ENCODE measurements at regions not wholly inside any gene's neighbourhood (a gene's known extent, or its start where the extent isn't known, plus 50 kb on each side); places are given as distances from the start of the nearest gene placed in this dataset.
A peak's percentile ranks its signal among the peaks of the same experiment; 100 is the strongest.
"Not testable (repeated sequence)": the region's sequence is repeated elsewhere in the genome, so short reads cannot be mapped to it uniquely, and the experiment has no call there.

DNA sequence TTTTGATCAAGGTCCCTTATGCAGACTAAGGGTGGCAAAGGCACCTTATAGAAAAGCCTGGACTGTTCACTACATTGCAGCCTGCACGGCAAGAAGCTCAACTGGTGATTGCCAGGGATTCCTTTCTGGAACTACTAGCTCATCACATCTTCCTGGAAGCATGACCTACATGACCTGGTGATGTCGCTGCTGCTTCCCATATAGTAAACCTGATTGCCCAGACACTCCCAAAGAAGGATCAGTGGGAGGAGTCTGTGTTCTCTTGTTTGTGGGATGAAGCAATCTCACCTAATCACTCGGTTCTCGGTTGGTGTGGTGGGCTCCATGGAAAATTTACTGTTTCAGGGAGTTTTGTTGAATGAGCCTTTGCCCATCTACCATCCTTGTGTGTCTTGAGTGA lies 89.8 kb downstream of the BMP15 start:
- H3K36me3 ChIP-seq (ENCODE audit: insufficient read depth, low read length); H3K4me3 ChIP-seq (ENCODE audit: low read length); DNase-seq; CTCF ChIA-PET; H3K4me1 ChIP-seq (ENCODE audit: insufficient read depth, low read length); H3K4me3 Mint-ChIP-seq; H3K4me1 Mint-ChIP-seq; POLR2A ChIA-PET; H3K27me3 Mint-ChIP-seq; H3K27ac ChIP-seq (ENCODE audit: low read depth, low read length); H3K27ac Mint-ChIP-seq; H3K9me3 Mint-ChIP-seq; H3K9me3 ChIP-seq (ENCODE audit: low read length); H3K36me3 Mint-ChIP-seq; H3K27me3 ChIP-seq (ENCODE audit: insufficient read depth, low read length, poor library complexity, severe bottlenecking): not testable (repeated sequence)

DNA sequence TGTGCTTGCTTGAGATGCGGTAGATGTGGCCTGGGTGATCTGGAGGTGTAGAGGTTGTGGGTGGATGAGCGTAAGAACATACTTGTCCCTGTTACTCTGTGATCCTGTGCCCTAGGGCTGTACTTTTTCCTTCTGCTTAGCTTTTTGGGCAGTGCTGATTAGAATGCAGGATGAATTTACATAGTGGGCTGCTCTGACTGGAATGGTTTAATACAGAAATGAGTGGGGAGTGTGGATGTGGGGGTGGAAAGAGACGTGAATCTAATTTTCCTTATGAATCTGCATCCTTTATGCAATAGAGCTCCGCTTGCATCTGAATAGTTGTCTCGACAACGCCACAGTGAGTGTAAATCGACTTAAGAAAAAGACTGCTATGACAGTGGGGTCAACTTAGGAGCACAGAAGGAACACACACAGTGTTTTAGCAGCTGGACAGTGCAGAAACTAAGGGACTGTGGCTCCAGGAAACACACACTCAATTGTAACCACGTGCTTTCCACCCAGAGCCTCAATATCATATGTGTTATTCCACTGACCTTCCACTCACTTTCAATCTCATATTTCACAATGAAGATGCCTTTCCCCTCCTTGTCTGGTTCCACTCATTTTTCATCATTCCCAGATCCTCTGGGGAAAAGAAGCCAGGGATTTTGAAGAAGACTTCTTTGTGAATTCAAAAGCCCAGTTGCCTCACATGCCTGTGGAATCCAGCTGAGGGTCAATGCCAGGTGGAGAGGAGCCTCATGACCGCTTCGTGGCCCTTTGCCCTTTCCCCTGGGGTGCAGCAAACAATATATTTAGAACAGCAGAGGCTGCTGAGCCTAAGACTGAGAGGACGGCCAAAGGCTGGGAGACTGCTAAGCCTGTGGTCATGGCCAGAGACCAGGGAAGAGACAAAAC lies 91.4 kb downstream of the BMP15 start:
- H3K4me1 ChIP-seq (ENCODE audit: insufficient read depth, low read length); H3K9me3 ChIP-seq (ENCODE audit: low read length); CTCF ChIA-PET; H3K36me3 Mint-ChIP-seq; H3K4me3 Mint-ChIP-seq; H3K36me3 ChIP-seq (ENCODE audit: insufficient read depth, low read length); H3K27ac ChIP-seq (ENCODE audit: low read depth, low read length); H3K27me3 Mint-ChIP-seq; H3K27me3 ChIP-seq (ENCODE audit: insufficient read depth, low read length, poor library complexity, severe bottlenecking); POLR2A ChIA-PET; H3K4me3 ChIP-seq (ENCODE audit: low read length); H3K9me3 Mint-ChIP-seq; H3K4me1 Mint-ChIP-seq; DNase-seq: not testable (repeated sequence)
- H3K27ac Mint-ChIP-seq = peak overlapping the region in 1 of 8 donors; percentile 9

DNA sequence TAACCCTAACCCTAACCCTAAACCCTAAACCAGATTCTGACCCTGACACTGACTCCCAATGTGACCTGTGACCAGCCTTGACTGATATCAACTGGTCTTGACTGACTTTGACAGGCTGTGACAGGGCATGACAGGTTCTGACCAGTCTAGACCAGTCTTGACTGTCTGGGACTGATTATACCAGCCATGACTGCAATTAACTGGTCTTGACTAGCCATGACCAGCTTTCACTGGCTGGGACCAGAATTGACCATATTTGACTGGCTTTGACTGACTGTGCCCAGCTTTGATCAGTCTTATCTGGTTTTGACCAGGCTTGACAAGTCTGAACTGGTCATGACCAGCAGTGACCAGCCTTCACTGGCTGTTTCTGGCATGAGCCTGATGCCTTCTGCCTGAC lies 95.5 kb downstream of the BMP15 start:
- Histone ChIP-seq H3K9me3 (ENCODE audit: low read length) (no peaks in the 10 kb centered on the region), H3K27me3 (ENCODE audit: insufficient read depth, low read length, poor library complexity, severe bottlenecking) (no peaks in the 10 kb centered on the region), H3K4me3 (ENCODE audit: low read length) (no peak overlapping the region), H3K27ac (ENCODE audit: low read depth, low read length) (no peak overlapping the region), H3K4me1 (ENCODE audit: insufficient read depth, low read length) (no peaks in the 10 kb centered on the region), H3K36me3 (ENCODE audit: insufficient read depth, low read length) (no peaks in the 10 kb centered on the region)
- ChIA-PET CTCF (no interaction called here), POLR2A (no interaction called here)
- Mint-ChIP-seq H3K9me3 (no peaks in the 10 kb centered on the region), H3K4me1 (no peaks in the 10 kb centered on the region), H3K27me3 (peaks cover 0 to 6% of the 10 kb centered on the region in 2 donors), H3K36me3 (no peaks in the 10 kb centered on the region), H3K27ac (no peak overlapping the region), H3K4me3 (no peak overlapping the region)
- no peak for DNase-seq

DNA sequence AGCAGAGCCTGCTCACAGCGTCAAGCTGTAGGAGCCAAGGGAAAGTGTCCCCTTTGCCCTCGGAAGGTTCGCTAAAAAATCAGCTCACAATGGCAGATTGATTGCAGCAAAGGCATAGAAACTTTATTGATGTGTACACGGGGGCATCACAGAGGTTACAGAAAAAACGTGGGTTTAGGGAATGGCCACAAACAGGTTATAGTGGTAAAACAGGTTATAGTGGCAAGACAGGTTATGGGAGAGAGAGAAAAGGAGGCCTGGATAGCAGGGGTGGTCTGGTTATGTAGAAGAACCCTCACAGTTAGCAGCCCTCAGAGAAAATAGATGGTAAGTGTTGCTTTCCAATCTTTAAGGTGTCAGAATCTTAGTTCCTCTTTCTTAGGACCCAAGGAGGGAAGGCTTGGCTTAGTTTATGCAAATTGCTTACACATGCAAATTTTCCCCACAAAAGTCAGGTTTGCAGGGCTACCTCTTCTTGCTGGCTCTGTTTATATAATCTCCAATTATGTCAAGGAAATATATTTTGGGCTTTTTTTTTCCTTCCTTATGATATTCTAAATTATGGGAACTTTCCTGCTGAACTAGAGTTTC lies 113.7 kb downstream of the BMP15 start:
- Histone ChIP-seq H3K27ac (ENCODE audit: low read depth, low read length) (no peak overlapping the region), H3K27me3 (ENCODE audit: insufficient read depth, low read length, poor library complexity, severe bottlenecking) (no peaks in the 10 kb centered on the region), H3K36me3 (ENCODE audit: insufficient read depth, low read length) (no peaks in the 10 kb centered on the region), H3K4me1 (ENCODE audit: insufficient read depth, low read length) (no peaks in the 10 kb centered on the region), H3K9me3 (ENCODE audit: low read length) (no peaks in the 10 kb centered on the region), H3K4me3 (ENCODE audit: low read length) (no peak overlapping the region)
- no peaks in the 10 kb centered on the region for H3K36me3 Mint-ChIP-seq
- CTCF ChIA-PET = no interaction called here
- peaks cover 4 to 12% of the 10 kb centered on the region in 2 donors for H3K27me3 Mint-ChIP-seq
- POLR2A ChIA-PET = no interaction called here
- no peaks in the 10 kb centered on the region for H3K9me3 Mint-ChIP-seq
- H3K4me1 Mint-ChIP-seq = no peaks in the 10 kb centered on the region
- H3K27ac Mint-ChIP-seq = peak overlapping the region in 1 of 8 donors; percentile 29
- no peak for DNase-seq
- H3K4me3 Mint-ChIP-seq = no peak overlapping the region

DNA sequence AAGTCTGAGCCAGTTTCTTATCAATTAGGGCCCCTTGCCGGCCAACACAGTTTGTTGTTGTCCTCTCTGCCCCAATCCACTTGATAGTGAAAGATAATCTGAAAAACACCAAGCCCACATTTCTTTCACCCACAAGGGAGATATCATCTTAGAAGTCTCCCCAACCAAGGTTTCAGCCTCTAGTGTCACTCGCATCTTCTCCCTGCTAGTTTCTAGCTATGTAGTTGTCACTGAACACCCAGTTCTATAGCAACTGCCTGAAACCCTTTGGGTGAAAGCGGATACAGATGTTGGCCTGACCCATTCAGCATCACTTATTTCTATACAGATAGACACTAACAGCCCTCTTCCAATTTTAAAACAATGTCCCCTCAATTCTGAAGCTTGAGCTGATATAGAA lies 116.3 kb downstream of the BMP15 start:
- Histone ChIP-seq H3K4me1 (ENCODE audit: insufficient read depth, low read length) (no peaks in the 10 kb centered on the region), H3K36me3 (ENCODE audit: insufficient read depth, low read length) (no peaks in the 10 kb centered on the region), H3K27ac (ENCODE audit: low read depth, low read length) (no peak overlapping the region), H3K27me3 (ENCODE audit: insufficient read depth, low read length, poor library complexity, severe bottlenecking) (no peaks in the 10 kb centered on the region), H3K9me3 (ENCODE audit: low read length) (no peaks in the 10 kb centered on the region), H3K4me3 (ENCODE audit: low read length) (no peak overlapping the region)
- CTCF ChIA-PET = no interaction called here
- POLR2A ChIA-PET = no interaction called here
- Mint-ChIP-seq H3K4me3 (no peak overlapping the region), H3K27ac (no peak overlapping the region), H3K27me3 (peaks cover 3 to 7% of the 10 kb centered on the region in 2 donors), H3K9me3 (no peaks in the 10 kb centered on the region), H3K4me1 (no peaks in the 10 kb centered on the region), H3K36me3 (no peaks in the 10 kb centered on the region)
- DNase-seq = no peak

DNA sequence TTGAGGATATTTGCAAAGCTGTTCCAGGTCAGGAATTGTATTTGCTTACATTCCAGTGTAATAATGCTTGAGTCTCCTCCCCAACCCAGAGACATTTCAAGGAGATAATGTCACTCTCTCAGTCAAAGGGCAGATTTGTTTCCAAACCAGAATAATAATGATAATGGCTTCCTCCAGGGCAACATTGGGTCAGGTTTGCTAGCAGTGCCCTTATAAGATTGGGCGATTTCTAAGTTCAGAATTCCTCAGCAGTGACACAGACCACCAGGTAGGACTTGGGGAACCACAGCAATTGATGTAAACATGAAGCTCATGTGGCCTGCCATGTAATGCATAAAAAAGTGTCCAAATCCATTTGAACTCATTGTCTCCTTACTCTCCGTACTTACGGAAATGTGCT lies 125.2 kb downstream of the BMP15 start:
- H3K4me3 ChIP-seq (ENCODE audit: low read length) = no peak overlapping the region
- CTCF ChIA-PET = no interaction called here
- no peaks in the 10 kb centered on the region for H3K9me3 ChIP-seq (ENCODE audit: low read length)
- POLR2A ChIA-PET = no interaction called here
- no peaks in the 10 kb centered on the region for H3K27me3 ChIP-seq (ENCODE audit: insufficient read depth, low read length, poor library complexity, severe bottlenecking)
- DNase-seq = no peak
- H3K4me1 Mint-ChIP-seq = no peaks in the 10 kb centered on the region
- H3K27me3 Mint-ChIP-seq = peaks cover 10% of the 10 kb centered on the region in 2 donors
- H3K36me3 ChIP-seq (ENCODE audit: insufficient read depth, low read length) = no peaks in the 10 kb centered on the region
- H3K4me3 Mint-ChIP-seq = no peak overlapping the region
- no peak overlapping the region for H3K27ac Mint-ChIP-seq
- H3K9me3 Mint-ChIP-seq = peaks cover 0 to 3% (median 0%) of the 10 kb centered on the region in 5 donors
- H3K27ac ChIP-seq (ENCODE audit: low read depth, low read length) = no peak overlapping the region
- no peaks in the 10 kb centered on the region for H3K4me1 ChIP-seq (ENCODE audit: insufficient read depth, low read length)
- H3K36me3 Mint-ChIP-seq = no peaks in the 10 kb centered on the region

DNA sequence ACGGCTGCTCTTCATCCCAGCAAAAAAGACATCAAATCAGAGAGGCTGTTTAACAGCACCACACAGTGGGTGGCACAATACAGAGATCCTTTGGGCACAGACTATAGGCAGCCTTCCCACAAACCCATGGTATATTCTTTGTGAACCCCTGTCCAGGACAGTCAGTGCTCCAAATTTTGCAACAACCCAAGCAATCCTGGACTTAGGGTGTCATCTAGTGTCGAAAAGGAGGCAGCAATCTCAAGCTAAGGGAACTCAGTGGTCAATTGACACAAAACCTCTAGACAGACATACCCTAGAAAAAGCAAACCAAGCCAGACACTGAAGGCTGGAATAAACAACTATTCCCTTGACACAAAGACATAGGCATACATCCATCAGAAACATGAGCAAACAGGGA lies 137.4 kb downstream of the BMP15 start:
- H3K27ac ChIP-seq (ENCODE audit: low read depth, low read length) = no peak overlapping the region
- Mint-ChIP-seq H3K36me3 (no peaks in the 10 kb centered on the region), H3K4me3 (no peak overlapping the region), H3K27me3 (peaks cover 3 to 14% of the 10 kb centered on the region in 2 donors), H3K4me1 (no peaks in the 10 kb centered on the region), H3K27ac (no peak overlapping the region), H3K9me3 (no peaks in the 10 kb centered on the region)
- POLR2A ChIA-PET = no interaction called here
- no peaks in the 10 kb centered on the region for H3K27me3 ChIP-seq (ENCODE audit: insufficient read depth, low read length, poor library complexity, severe bottlenecking)
- no peak overlapping the region for H3K4me3 ChIP-seq (ENCODE audit: low read length)
- H3K4me1 ChIP-seq (ENCODE audit: insufficient read depth, low read length) = no peaks in the 10 kb centered on the region
- DNase-seq = no peak
- CTCF ChIA-PET = no interaction called here
- no peaks in the 10 kb centered on the region for H3K9me3 ChIP-seq (ENCODE audit: low read length)
- H3K36me3 ChIP-seq (ENCODE audit: insufficient read depth, low read length) = no peaks in the 10 kb centered on the region

DNA sequence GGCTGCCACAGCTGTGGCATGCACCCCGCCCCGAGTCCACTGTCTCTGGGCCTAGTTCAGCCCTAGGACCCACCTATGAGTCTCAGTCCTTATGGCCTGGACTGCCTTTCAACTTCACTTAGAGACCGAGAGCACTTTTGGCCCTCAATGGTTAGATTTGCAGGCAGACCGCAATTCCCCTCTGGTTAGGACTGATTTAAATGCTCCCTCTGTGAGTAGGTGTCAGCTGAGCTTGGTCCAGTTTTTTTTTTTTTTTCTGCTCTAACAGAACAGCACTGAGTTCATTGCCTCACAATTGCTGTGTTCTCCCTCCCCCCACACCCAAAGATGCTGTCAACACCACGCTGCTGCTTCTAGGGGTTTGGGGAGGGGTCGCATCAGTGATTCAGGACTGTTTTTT lies 143.2 kb downstream of the BMP15 start:
- Histone ChIP-seq H3K27ac (ENCODE audit: low read depth, low read length) (no peak overlapping the region), H3K9me3 (ENCODE audit: low read length) (no peaks in the 10 kb centered on the region), H3K4me1 (ENCODE audit: insufficient read depth, low read length) (no peaks in the 10 kb centered on the region), H3K36me3 (ENCODE audit: insufficient read depth, low read length) (no peaks in the 10 kb centered on the region), H3K27me3 (ENCODE audit: insufficient read depth, low read length, poor library complexity, severe bottlenecking) (no peaks in the 10 kb centered on the region), H3K4me3 (ENCODE audit: low read length) (no peak overlapping the region)
- Mint-ChIP-seq H3K27ac (peak overlapping the region in 1 of 8 donors; percentile 65), H3K4me3 (no peak overlapping the region), H3K9me3 (no peaks in the 10 kb centered on the region), H3K4me1 (no peaks in the 10 kb centered on the region), H3K36me3 (no peaks in the 10 kb centered on the region), H3K27me3 (peaks cover 0 to 2% of the 10 kb centered on the region in 2 donors)
- CTCF ChIA-PET = no interaction called here
- DNase-seq = no peak
- POLR2A ChIA-PET = no interaction called here

All from CD8-positive, alpha-beta memory T cell (primary cell).